SKM-1 (cell line): ENCODE measurements at regions not wholly inside any gene's neighbourhood (a gene's known extent, or its start where the extent isn't known, plus 50 kb on each side); places are given as distances from the start of the nearest gene placed in this dataset.

Experiments
- DNase-seq: peaks from one replicate; lab custom pipeline; 2025; ENCODE audit not compliant: unreplicated experiment; lab: John Stamatoyannopoulos, UW

- no peak for DNase-seq
Observed at GRCh38 chr7:36802459-36803135, 78.3 kb upstream of the AOAH start.

- DNase-seq = no peak
Observed at GRCh38 chr7:36796850-36797536, 72.7 kb upstream of the AOAH start.

- no peak for DNase-seq
Observed at GRCh38 chr7:36795451-36796021, 71.2 kb upstream of the AOAH start.

- no peak for DNase-seq
Observed at GRCh38 chr7:36794689-36795088, 70.4 kb upstream of the AOAH start.

GRCh38 chr7:36792421-36792820, 68.1 kb upstream of the AOAH start:
- no peak for DNase-seq

- no peak for DNase-seq
Observed at GRCh38 chr7:36790311-36790787, 66.1 kb upstream of the AOAH start.

- DNase-seq = no peak
Observed at GRCh38 chr7:36788825-36789470, 64.7 kb upstream of the AOAH start.

GRCh38 chr7:36787933-36788378, 63.7 kb upstream of the AOAH start:
- no peak for DNase-seq

GRCh38 chr7:36784991-36785940, 61.0 kb upstream of the AOAH start:
- DNase-seq = peak; percentile 85

GRCh38 chr7:36781011-36781738, 56.9 kb upstream of the AOAH start:
- no peak for DNase-seq

GRCh38 chr7:36777855-36778254, 53.6 kb upstream of the AOAH start:
- no peak for DNase-seq

- DNase-seq = peak; percentile 35
Observed at GRCh38 chr7:36777062-36777461, 52.8 kb upstream of the AOAH start.

- no peak for DNase-seq
Observed at GRCh38 chr7:36775676-36776075, 51.4 kb upstream of the AOAH start.

GRCh38 chr7:36775061-36775620, 50.8 kb upstream of the AOAH start:
- no peak for DNase-seq
